ENCODE measurements at regions not wholly inside any gene's neighbourhood (a gene's known extent, or its start where the extent isn't known, plus 50 kb on each side); places are given as distances from the start of the nearest gene placed in this dataset.

GRCh38 chr5:167969998-167970397 is 321.4 kb upstream of the WWC1 start:
- Mint-ChIP-seq H3K4me3 (no peak overlapping the region), H3K36me3 (peaks cover 1% of the 10 kb centered on the region), H3K27me3 (peaks cover 3% of the 10 kb centered on the region), H3K4me1 (no peaks in the 10 kb centered on the region), H3K27ac (no peak overlapping the region), H3K9me3 (peaks cover 0 to 3% (median 2%) of the 10 kb centered on the region in 3 donors)

- peaks cover 3% of the 10 kb centered on the region for H3K27me3 Mint-ChIP-seq
- no peaks in the 10 kb centered on the region for H3K4me1 Mint-ChIP-seq
- peaks cover 0 to 3% (median 2%) of the 10 kb centered on the region in 3 donors for H3K9me3 Mint-ChIP-seq
- no peak overlapping the region for H3K27ac Mint-ChIP-seq
- H3K36me3 Mint-ChIP-seq = peaks cover 1% of the 10 kb centered on the region
- H3K4me3 Mint-ChIP-seq = no peak overlapping the region
Measured at GRCh38 chr5:167971706-167972105, 319.7 kb upstream of the WWC1 start.

- no peak overlapping the region for H3K4me3 Mint-ChIP-seq
- peaks cover 3% of the 10 kb centered on the region for H3K27me3 Mint-ChIP-seq
- H3K36me3 Mint-ChIP-seq = peaks cover 1% of the 10 kb centered on the region
- H3K27ac Mint-ChIP-seq = no peak overlapping the region
- peaks cover 0 to 3% (median 2%) of the 10 kb centered on the region in 3 donors for H3K9me3 Mint-ChIP-seq
- no peaks in the 10 kb centered on the region for H3K4me1 Mint-ChIP-seq
Measured at GRCh38 chr5:167973126-167973525, 318.3 kb upstream of the WWC1 start.

- H3K27me3 Mint-ChIP-seq = no peaks in the 10 kb centered on the region
- H3K4me3 Mint-ChIP-seq = no peak overlapping the region
- peaks cover 2 to 7% (median 3%) of the 10 kb centered on the region in 3 donors for H3K9me3 Mint-ChIP-seq
- H3K36me3 Mint-ChIP-seq = no peaks in the 10 kb centered on the region
- no peak overlapping the region for H3K27ac Mint-ChIP-seq
- H3K4me1 Mint-ChIP-seq = no peaks in the 10 kb centered on the region
Measured at GRCh38 chr5:167984951-167985350, 306.5 kb upstream of the WWC1 start.

- H3K27me3 Mint-ChIP-seq = no peaks in the 10 kb centered on the region
- H3K36me3 Mint-ChIP-seq = no peaks in the 10 kb centered on the region
- H3K27ac Mint-ChIP-seq = no peak overlapping the region
- H3K9me3 Mint-ChIP-seq = peaks cover 2 to 4% (median 3%) of the 10 kb centered on the region in 3 donors
- no peak overlapping the region for H3K4me3 Mint-ChIP-seq
- H3K4me1 Mint-ChIP-seq = no peaks in the 10 kb centered on the region
Measured at GRCh38 chr5:167985373-167985772, 306.1 kb upstream of the WWC1 start.

- Mint-ChIP-seq H3K36me3 (no peaks in the 10 kb centered on the region), H3K9me3 (peaks cover 5 to 6% (median 5%) of the 10 kb centered on the region in 3 donors), H3K4me1 (no peaks in the 10 kb centered on the region), H3K27ac (no peak overlapping the region), H3K27me3 (no peaks in the 10 kb centered on the region), H3K4me3 (no peak overlapping the region)
Measured at GRCh38 chr5:167987490-167988280, 303.8 kb upstream of the WWC1 start.

- H3K4me1 Mint-ChIP-seq = no peaks in the 10 kb centered on the region
- no peaks in the 10 kb centered on the region for H3K36me3 Mint-ChIP-seq
- H3K27me3 Mint-ChIP-seq = no peaks in the 10 kb centered on the region
- H3K27ac Mint-ChIP-seq = no peak overlapping the region
- H3K9me3 Mint-ChIP-seq = peaks cover 3 to 8% (median 6%) of the 10 kb centered on the region in 3 donors
- H3K4me3 Mint-ChIP-seq = no peak overlapping the region
Measured at GRCh38 chr5:167992868-167993267, 298.6 kb upstream of the WWC1 start.

GRCh38 chr5:167993771-167994170 is 297.7 kb upstream of the WWC1 start:
- Mint-ChIP-seq H3K27me3 (no peaks in the 10 kb centered on the region), H3K27ac (no peak overlapping the region), H3K36me3 (no peaks in the 10 kb centered on the region), H3K9me3 (peaks cover 3 to 6% (median 6%) of the 10 kb centered on the region in 3 donors), H3K4me3 (no peak overlapping the region), H3K4me1 (no peaks in the 10 kb centered on the region)

GRCh38 chr5:167995844-167996425 is 295.5 kb upstream of the WWC1 start:
- Mint-ChIP-seq H3K4me1 (no peaks in the 10 kb centered on the region), H3K36me3 (no peaks in the 10 kb centered on the region), H3K27me3 (no peaks in the 10 kb centered on the region), H3K27ac (no peak overlapping the region), H3K4me3 (peak overlapping the region in 1 of 4 donors; percentile 12), H3K9me3 (peaks cover 3 to 6% (median 6%) of the 10 kb centered on the region in 3 donors)

GRCh38 chr5:167998148-167998767 is 293.2 kb upstream of the WWC1 start:
- Mint-ChIP-seq H3K36me3 (no peaks in the 10 kb centered on the region), H3K27me3 (no peaks in the 10 kb centered on the region), H3K4me1 (no peaks in the 10 kb centered on the region), H3K9me3 (peaks cover 0 to 3% (median 0%) of the 10 kb centered on the region in 3 donors), H3K4me3 (no peak overlapping the region), H3K27ac (no peak overlapping the region)

GRCh38 chr5:167999182-167999581 is 292.3 kb upstream of the WWC1 start:
- no peak overlapping the region for H3K4me3 Mint-ChIP-seq
- H3K36me3 Mint-ChIP-seq = no peaks in the 10 kb centered on the region
- peaks cover 0 to 3% (median 0%) of the 10 kb centered on the region in 3 donors for H3K9me3 Mint-ChIP-seq
- no peaks in the 10 kb centered on the region for H3K4me1 Mint-ChIP-seq
- H3K27me3 Mint-ChIP-seq = peaks cover under 1% of the 10 kb centered on the region
- H3K27ac Mint-ChIP-seq = no peak overlapping the region

GRCh38 chr5:168001318-168001717 is 290.1 kb upstream of the WWC1 start:
- H3K27me3 Mint-ChIP-seq = peaks cover 2% of the 10 kb centered on the region
- H3K9me3 Mint-ChIP-seq = peaks cover 0 to 7% (median 3%) of the 10 kb centered on the region in 3 donors
- no peaks in the 10 kb centered on the region for H3K4me1 Mint-ChIP-seq
- H3K4me3 Mint-ChIP-seq = no peak overlapping the region
- no peak overlapping the region for H3K27ac Mint-ChIP-seq
- no peaks in the 10 kb centered on the region for H3K36me3 Mint-ChIP-seq

- peaks cover 0 to 7% (median 2%) of the 10 kb centered on the region in 3 donors for H3K9me3 Mint-ChIP-seq
- no peaks in the 10 kb centered on the region for H3K4me1 Mint-ChIP-seq
- H3K27ac Mint-ChIP-seq = no peak overlapping the region
- H3K36me3 Mint-ChIP-seq = no peaks in the 10 kb centered on the region
- peaks cover 2% of the 10 kb centered on the region for H3K27me3 Mint-ChIP-seq
- no peak overlapping the region for H3K4me3 Mint-ChIP-seq
Measured at GRCh38 chr5:168002116-168002515, 289.3 kb upstream of the WWC1 start.

- no peaks in the 10 kb centered on the region for H3K36me3 Mint-ChIP-seq
- H3K9me3 Mint-ChIP-seq = peaks cover 0 to 7% (median 3%) of the 10 kb centered on the region in 3 donors
- no peak overlapping the region for H3K4me3 Mint-ChIP-seq
- no peak overlapping the region for H3K27ac Mint-ChIP-seq
- H3K4me1 Mint-ChIP-seq = no peaks in the 10 kb centered on the region
- H3K27me3 Mint-ChIP-seq = peaks cover 2% of the 10 kb centered on the region
Measured at GRCh38 chr5:168005093-168005492, 286.4 kb upstream of the WWC1 start.

- H3K36me3 Mint-ChIP-seq = no peaks in the 10 kb centered on the region
- H3K9me3 Mint-ChIP-seq = peaks cover 0 to 7% (median 3%) of the 10 kb centered on the region in 3 donors
- H3K27me3 Mint-ChIP-seq = peaks cover 3% of the 10 kb centered on the region
- no peak overlapping the region for H3K27ac Mint-ChIP-seq
- no peak overlapping the region for H3K4me3 Mint-ChIP-seq
- no peaks in the 10 kb centered on the region for H3K4me1 Mint-ChIP-seq
Measured at GRCh38 chr5:168005936-168006335, 285.5 kb upstream of the WWC1 start.

Measured in IgD-negative memory B cell (primary cell).